OCI-LY3 (cell line): ENCODE measurements at regions not wholly inside any gene's neighbourhood (a gene's known extent, or its start where the extent isn't known, plus 50 kb on each side); places are given as distances from the start of the nearest gene placed in this dataset.

Source experiments
- CTCF ChIP-seq: fragments of 200-600, 300-600 bp; sonication (generic); IDR thresholded peaks from 2 replicates; pipeline ENCODE4 v1.5.1; 2014; ENCODE audit warnings: antibody characterized with exemption, low read length, low read depth
- EZH2phosphoT487 ChIP-seq: fragments of 200-600 bp; shearing (Covaris generic); IDR thresholded peaks from 2 replicates; pipeline ENCODE4 v1.6.1; 2018; ENCODE audit warnings: antibody characterized with exemption, mixed run types, low read depth

GRCh38 chr9:82604947-82605656 lies 457.8 kb downstream of the RASEF start:
- TF ChIP-seq CTCF (no peak), EZH2phosphoT487 (no peak)
